Dedifferentiated amniotic fluid mesenchymal stem cell (primary cell): ENCODE measurements at regions not wholly inside any gene's neighbourhood (a gene's known extent, or its start where the extent isn't known, plus 50 kb on each side); places are given as distances from the start of the nearest gene placed in this dataset.
A peak's percentile ranks its signal among the peaks of the same experiment; 100 is the strongest.

Experiments
- DNase-seq: peaks from one replicate; pipeline ENCODE4 v3.0.0-alpha.2; 2016; ENCODE audit errors: extremely low spot score

DNA sequence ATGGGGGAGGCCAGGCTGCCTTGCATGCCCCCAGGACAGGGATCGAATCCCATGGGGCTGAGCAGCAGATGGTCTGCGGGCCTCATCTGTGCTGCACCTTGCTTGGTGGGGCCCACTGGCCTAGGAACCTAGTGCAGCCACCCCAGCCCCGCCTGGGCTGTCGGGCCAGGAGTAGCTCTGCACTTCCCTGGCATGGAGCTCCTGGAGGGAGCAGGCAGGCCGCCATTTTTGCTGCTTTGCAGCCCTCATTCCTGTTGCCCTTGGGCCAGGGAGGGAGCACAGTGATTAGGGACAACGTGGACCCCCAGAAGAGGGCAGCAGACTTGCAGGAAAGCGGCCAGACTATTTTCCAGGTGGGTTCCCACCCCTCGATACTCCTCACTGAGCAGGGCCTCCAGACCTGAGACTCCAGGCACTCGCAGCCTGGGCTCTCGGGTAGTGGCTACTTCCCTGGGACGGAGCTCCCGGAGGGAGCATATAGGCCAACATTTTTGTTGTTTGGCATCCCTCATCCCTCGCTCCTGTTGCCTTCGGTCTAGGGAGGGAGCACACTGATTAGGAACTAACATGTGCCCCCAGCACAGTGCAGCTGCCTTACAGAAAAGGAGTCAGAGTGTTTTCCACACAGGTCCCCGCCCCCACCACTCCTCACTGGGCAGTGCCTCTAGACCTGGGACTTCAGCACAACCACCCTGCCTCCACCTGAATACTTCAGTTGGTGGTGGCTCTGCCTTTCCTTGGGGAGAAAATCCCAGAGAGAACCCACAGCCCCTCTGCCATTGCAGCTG, 99.5 kb downstream of the MAIP1 start:
- no peak for DNase-seq

DNA sequence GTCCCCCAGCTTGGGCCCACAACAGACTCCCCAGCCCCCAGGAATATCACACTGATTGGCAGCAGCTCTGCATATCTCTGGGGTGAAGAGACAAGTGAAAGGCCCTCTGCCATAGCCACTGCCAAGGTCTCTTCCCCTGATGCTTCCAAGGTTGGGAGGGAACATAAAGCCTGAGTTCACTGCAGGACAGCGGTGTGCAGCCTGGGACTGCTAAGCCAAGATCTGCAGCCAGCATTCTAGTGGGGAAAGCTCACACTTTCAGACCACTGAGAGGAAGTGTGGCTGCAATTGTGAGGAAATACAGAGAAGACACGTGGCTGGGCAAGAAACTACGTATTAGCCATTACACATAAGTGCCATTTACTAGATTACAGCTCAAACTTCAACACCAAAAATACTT, 100.7 kb downstream of the MAIP1 start:
- no peak for DNase-seq

DNA sequence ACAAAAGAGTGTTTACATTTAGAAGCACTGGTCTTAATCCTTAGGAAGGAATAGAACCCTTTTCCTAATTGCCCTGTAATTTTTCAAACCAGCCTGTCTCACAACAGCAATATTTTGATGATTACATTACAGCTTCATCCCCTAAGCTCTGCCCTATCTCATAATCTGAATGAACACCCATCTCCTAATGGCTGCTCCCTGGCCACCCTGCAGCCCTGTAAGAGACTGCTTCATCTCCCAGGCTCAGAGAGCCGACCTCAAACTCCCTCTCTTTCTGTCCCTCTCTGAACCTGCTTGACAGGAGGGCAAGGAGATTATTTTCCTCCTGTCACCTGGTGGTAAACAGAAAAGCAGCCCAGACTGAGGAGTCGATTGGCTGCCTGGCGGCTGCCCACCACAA, 107.8 kb downstream of the MAIP1 start:
- no peak for DNase-seq

DNA sequence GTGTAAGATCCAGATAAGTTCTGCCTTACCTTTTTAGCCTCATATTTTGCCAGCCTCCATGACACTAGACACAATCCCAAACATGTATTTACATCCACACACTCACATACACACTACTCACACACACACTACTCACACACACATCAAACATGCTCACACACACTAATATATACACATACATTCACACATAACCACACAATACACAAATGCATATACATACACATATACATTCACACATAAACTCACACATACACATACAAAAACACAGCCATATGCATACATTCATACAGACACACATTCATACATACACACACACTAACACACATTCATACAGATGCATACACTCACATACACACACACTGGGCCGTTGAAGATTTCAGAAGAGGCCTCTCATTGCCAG, 109.5 kb downstream of the MAIP1 start:
- DNase-seq = no peak

DNA sequence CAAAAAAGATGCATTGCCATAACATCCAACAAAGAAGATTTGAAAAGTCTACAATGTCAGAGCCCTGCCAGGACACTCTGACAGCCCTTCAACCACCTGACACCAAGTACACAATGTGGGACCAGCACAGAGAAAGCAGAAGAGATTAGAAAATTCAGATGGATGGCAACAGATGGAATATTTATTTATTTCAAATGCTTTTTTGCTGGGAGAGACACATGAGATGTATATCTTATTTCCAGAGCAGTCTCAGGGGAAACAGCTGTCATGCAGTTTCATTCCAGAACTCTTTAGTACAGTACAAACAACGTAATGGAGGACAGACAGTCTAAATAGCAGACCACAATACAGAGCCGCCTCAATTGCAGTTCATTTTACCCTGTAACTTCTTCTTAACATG, 110.1 kb downstream of the MAIP1 start:
- peak; percentile 46 for DNase-seq

DNA sequence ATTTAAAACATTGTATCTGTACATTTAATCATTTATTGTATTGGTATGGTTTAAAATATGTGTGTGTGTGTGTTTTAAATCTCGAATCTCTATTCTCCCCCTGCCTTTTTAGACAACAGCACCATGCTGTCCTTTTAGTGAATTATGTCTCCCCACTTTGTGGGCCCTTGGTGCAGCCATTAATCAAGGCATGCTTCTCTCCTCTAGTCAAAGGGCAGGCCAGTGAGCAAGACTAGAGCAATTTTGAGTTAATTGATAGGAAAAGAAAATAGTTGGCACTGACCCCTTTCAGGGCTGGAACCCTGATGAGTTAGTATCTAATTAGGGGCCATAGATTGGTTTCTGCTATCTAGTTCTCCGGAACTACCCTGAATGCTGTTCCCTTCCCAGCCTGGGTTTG, 111.0 kb downstream of the MAIP1 start:
- DNase-seq = no peak

DNA sequence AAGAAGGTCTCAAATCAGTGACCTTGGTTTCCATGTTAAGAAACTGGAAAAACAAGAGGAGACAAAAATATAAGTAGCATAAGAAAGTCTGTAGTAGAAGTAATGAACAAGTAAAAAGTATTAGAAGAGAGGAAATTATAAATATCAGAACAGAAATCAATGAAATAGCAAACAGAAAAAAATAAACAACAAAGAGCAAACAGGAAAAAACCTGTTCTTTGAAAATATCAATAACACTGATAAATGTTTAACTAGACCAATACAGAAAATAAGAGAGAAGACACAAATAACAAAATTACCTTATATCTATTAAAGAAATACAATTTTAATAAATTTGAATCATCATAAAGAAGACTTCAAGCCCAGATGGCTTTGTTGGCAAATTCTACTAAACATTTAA, 113.3 kb downstream of the MAIP1 start:
- DNase-seq = no peak

DNA sequence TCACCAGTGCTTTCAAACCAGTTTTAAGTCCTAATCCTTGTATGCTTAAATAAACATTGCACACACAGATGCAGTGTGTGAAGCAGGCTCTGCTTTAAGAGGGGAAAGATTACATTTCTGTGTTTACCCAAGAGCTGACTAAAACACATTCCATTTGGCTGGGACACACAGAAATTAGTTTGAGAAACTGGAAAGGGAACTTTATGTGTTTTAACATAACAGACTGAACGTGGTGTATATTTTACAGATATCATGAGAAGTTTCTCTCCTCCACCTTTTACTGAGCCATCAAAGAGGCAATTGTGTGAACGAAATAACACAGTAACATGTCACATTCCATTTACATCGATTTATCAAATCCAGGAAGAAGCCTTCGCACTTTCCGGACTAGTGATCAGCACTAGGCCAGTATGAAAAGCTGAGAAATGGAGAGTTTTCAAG, 121.8 kb downstream of the MAIP1 start:
- peak; percentile 49 for DNase-seq

DNA sequence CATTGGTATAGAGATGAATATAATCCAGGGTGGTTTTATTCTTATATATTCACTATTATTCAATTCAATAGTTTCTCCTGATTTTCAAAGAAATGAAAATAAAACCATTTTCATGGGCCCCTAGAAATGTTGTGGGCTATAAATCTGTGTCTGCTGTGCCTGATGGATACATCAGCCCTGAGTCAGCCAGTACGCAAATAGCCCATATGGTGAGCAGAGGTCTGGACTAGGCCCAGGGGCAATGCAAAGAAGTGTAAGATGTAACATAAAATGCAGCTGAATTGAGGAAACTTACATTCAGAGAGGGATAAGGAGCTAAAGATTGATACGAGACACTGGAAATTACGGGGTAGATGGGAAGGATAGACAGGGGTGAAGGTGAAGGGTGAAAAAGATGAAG, 122.5 kb downstream of the MAIP1 start:
- DNase-seq = no peak

DNA sequence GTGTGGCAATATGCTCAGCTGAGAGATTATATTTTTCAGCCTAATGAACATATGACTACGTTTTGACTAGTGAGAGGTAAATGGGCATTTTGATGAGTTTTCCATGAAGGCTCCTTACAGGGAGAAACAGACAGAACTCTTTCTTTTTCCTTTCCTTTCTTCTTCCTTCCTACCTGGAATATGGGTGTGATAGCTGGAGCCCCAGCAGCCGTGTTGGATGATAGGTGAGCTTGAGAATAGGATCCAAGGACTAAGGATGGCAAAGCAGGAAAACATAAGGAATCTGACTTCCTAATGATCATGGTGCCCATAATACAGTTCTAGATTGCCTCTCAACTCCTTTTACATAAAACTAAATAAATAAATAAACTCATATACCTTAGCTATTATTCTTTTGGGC, 124.0 kb downstream of the MAIP1 start:
- DNase-seq = no peak

DNA sequence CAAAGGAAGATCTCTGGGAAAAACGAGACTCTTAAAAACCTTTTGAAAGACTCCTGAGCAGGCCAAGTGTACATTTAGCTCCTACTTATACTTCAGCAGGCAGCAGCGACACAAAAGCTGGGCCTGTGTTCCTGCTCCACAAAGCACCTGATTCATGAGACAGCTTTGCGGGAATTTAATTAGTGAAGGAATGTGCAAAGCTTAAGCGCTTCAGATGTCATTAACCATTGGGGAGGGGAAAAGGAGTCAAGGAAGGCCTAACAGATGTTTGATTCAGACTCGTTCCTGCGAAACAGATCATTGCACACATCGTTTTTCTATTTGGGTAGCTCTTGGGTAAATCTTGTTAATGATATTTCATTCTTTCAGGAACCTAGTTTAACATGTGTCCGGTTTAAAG, 125.9 kb downstream of the MAIP1 start:
- no peak for DNase-seq

DNA sequence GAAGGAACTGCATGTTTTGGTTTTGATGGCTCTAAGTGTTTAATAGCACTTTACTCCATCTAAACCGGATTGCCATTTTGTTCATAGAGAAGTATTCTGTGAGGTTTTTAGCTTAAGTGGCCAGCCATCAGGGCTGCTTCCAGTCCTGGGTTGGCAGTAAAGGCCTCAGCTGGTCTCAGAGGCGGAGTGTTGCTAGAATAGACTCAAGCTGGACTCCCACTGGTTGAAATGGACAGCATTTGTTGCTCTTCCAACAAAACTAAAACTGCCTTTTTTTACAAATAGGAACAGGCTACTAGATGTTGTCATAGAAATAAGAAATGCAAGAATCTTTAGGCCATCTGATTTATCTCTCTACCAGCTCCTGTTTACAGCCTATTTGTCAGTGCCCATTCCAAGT, 126.4 kb downstream of the MAIP1 start:
- no peak for DNase-seq

DNA sequence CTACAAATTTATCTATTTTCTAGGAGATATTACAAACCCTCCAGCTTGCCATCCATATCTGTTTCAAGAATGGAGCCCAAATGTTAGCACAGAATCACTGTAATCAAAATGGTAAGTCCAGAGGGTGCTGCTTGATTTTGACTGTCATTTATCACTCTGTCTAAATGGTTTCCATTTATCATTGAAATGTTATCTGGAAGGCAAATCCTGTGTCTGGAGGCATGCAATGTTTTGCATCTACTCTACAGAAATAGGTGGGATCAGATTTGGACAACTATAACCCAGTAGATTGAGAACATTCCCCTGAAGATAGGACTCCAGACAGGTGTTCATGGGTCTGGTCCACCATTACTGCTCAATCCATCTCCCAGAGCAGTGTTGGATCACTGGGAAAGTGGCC, 128.7 kb downstream of the MAIP1 start:
- no peak for DNase-seq

DNA sequence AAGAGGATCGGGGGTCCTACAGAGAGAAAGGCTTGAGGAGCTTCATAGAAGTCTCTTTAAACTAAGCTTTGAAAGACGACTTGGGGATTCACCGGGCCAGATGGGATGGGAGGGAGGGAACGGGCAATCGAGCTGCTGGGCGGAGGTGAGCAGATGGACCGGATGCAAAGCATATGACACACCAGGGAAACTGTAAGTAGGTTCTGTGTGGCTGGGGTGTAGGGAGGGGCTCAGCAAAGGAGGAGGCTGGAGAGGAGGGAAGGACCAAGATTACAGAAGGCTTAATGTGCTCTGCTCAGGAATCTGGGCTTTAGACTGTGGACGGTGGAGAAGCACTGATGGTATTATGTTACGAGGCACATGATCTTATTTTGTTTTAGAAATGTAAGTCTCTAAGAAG, 131.5 kb downstream of the MAIP1 start:
- DNase-seq = no peak

DNA sequence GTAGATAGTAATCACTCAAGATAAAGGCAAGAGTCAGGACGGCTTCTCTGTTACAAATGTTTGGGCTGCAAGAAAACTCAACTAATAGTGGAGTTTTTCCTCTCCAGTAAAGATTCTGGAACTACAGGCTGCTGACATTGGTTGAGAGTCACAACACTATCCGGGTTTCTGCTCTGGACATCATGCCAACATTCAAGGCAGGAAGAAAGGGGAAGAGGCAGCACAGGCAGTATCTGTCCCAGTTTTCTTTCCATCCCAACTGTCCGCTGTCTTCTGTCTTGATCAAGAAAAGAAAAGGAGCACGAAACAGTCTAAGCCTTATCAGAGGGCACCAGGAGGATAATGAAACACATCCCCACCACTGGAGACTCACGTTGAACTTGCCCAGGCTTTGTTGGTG, 132.1 kb downstream of the MAIP1 start:
- no peak for DNase-seq

DNA sequence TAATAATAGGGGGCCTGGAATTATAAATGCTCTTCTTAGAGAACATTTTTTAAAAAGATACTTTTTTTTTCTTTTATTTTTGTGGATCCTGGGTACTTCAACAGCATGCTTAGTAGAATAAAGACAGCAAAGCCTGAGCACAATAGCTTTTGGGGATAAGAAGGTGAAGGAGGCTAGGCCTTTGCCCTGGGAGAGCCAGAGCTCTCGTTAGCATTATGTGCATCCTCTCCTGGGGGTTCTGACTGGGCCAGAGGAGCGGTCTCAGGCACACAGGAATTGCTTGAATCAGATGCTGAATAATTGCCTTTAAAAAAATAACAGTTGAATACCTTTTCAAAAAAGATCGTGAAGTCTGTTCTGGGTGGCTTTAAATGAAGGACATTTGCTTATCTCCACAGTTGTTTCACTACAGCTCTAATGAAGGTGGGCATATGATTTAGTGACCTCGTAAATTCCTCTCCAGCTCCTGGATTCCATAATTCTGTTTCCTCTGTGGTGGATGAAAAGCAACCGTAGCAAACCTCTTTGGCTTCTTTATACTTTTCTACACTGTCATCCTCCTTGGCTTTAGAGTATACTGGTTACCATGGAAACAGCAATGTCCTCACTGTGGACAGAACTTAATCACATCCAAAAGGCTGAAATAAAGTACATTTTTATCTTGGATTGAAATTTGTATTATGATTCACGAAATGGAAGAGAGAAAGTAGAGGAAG, 133.8 kb downstream of the MAIP1 start:
- DNase-seq = no peak

DNA sequence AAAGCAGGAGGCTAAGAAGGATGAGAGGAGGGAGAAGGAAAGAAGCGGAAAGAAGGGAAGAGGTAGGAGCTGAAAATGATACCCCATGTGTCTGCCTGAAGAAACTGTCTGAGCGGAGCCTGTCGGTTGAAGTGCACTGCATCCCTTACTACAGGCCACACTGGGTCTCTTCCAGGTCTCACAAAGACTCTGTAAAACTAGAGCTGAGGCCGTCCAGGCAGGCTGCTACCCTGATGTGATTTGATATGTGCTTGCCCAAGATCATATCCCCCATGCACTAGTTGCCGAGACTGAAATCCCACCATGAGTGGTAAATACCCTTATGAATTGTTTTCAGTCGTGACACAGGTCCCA, 134.4 kb downstream of the MAIP1 start:
- no peak for DNase-seq

DNA sequence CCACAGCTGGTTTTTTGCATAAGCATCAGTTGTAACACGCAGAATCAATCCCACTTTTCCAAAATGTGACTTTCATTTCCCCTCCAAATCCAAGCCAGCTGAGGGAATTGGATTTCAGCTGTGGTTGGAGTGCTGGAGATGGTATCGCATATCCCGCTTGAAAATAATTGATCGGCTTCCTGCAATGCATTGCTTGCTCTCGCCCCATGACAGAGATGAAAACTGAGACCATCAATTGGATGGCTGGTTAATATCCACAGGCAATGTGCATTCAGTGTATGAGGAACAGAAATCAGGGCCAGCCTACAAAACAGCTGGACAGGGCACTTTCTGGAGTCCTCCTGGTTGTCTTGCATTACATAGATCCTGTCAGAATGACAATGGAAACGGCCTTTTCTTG, 135.3 kb downstream of the MAIP1 start:
- DNase-seq = no peak

DNA sequence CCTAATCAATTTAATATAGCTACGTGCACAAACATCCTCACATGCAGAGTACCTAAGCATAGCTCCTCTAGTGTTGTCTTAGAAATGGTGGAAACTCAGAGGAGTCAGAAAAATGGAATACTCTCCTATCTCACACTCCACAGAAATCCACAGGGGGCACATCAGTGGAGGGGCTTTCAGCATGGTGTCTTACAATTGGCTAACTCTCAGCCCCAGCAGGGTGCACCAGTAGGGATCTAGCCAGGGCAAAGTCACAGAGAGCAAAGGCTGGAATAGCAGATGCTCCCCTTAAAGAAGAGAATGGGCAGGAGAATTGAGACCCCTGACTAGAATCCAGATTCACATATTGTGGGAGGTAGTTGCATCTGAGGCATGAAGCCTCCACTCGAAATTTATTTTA, 135.7 kb downstream of the MAIP1 start:
- DNase-seq = no peak

DNA sequence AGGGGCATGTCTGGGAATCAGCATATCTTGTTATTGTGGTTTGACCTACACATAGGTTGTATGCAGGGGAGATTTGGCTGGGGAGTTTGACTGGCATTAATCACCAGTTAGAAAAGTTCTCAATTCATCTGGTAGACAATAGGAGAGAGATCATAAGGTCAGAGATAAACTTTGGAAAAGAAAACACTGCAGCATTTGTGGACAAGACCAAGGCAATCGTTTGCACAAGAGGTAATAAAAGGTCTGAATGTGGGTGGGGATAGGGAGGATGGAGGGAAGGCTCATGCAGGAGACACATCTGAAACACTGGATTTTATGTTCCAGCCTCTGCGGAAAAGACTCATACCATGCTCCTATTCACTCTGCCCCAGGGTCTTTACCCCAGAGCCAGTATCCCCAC, 136.9 kb downstream of the MAIP1 start:
- no peak for DNase-seq

DNA sequence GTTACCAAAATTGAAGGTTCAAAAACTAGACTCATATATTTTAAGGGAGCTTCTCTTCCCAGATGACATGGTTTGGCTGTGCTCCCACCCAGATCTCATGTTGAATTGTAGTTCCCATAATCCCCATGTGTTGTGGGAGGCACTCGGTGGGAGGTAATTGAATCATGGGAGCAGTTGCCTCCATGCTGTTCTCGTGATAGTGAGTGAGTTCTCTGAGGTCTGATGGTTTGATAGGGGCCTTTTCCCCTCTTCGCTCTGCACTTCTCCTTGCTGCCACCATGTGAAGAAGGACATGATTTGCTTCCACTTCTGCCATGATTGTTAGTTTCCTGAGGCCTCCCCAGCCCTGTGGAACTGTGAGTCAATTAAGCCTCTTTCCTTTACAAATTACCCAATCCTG, 140.1 kb downstream of the MAIP1 start:
- no peak for DNase-seq

DNA sequence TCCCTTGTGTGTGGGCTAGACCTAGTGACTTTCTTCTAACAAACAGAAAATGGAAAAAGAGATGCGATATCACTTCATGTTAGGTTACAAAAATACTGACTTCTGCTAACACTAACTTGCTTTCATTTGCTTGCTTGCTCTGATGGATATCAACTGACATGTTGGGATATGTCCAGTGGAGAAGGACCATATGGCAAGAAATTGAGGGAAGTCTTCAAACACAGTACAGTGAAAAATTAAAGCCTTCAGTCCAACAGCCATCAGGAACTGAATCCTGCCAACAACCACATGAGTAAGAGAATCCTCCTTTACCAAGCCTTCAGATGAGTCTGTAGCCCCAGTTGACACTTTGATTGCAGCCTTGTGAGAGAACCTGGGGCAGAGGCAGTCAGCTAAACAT, 143.9 kb downstream of the MAIP1 start:
- DNase-seq = no peak

DNA sequence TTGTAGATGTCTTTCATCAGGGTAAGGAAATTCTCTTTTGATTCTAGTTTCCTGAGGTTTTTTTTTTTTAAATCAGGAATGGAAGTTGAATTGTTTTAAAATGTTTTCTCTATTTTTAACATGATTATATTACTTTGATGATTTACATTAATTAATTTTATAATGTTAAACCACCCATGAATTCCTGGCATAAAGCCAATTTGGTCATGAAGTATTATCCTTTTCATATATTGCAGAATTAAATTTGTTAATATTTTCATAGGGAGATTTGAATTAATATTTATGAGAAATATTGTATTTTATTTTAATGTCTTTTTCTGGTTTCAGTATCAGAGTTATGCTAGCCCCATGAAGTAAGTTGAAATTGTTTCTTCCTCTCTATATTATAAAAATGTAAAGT, 144.6 kb downstream of the MAIP1 start:
- DNase-seq = no peak

DNA sequence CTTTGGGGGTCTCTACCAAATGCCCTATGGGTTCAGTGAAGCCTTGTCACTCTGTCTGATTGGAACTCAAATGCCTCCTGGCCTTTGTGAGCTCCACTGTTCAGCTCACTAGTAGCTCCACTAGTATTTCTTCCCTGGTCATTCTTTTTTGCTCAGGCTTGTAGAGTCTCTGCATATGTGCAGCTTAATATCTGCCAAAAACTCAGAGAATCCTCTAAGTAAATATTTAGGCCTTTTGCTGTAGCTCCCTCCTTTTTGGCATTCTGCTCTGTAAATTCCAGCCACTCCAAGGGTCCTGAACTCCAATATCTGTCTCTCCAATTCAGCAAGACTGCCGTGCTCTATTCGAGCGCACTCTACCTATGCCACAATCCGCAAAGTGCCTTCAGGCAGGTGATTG, 146.5 kb downstream of the MAIP1 start:
- DNase-seq = no peak
